ENCODE measurements at regions not wholly inside any gene's neighbourhood (a gene's known extent, or its start where the extent isn't known, plus 50 kb on each side); places are given as distances from the start of the nearest gene placed in this dataset.
A peak's percentile ranks its signal among the peaks of the same experiment; 100 is the strongest.

DNA sequence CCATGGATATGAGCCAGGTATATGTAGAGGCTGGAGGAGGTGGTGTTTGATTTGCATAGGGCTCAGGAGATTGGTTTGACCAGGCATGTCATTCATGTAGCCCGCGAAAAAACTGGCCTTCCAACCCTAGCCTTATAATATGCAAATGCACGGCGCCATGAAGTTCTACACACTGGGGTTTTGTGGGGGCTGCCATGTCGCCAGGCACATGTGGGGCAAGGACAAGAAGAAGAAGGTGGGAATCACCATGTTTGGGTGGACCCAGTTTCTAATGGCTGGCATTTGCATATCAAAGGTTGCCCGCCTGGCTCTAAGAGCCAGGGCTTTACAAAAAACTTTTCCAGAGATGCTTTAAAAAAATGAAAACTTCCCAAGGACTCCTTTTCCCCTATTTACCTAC, 1251.0 kb downstream of the PCDH18 start:
- Mint-ChIP-seq H3K9me3 (no peaks in the 10 kb centered on the region), H3K4me3 (no peak overlapping the region), H3K27ac (peak overlapping the region in 1 of 3 experiments; percentile 43), H3K36me3 (ENCODE audit: low read depth) (no peaks in the 10 kb centered on the region), H3K27me3 (ENCODE audit: low read depth) (no peaks in the 10 kb centered on the region), H3K4me1 (no peaks in the 10 kb centered on the region)
- TF ChIP-seq, protein P1, sequence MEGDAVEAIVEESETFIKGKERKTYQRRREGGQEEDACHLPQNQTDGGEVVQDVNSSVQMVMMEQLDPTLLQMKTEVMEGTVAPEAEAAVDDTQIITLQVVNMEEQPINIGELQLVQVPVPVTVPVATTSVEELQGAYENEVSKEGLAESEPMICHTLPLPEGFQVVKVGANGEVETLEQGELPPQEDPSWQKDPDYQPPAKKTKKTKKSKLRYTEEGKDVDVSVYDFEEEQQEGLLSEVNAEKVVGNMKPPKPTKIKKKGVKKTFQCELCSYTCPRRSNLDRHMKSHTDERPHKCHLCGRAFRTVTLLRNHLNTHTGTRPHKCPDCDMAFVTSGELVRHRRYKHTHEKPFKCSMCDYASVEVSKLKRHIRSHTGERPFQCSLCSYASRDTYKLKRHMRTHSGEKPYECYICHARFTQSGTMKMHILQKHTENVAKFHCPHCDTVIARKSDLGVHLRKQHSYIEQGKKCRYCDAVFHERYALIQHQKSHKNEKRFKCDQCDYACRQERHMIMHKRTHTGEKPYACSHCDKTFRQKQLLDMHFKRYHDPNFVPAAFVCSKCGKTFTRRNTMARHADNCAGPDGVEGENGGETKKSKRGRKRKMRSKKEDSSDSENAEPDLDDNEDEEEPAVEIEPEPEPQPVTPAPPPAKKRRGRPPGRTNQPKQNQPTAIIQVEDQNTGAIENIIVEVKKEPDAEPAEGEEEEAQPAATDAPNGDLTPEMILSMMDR (IDR thresholded peaks at IDR 0.05; ENCODE audit: unreplicated experiment in 3 of 3), result no peak

DNA sequence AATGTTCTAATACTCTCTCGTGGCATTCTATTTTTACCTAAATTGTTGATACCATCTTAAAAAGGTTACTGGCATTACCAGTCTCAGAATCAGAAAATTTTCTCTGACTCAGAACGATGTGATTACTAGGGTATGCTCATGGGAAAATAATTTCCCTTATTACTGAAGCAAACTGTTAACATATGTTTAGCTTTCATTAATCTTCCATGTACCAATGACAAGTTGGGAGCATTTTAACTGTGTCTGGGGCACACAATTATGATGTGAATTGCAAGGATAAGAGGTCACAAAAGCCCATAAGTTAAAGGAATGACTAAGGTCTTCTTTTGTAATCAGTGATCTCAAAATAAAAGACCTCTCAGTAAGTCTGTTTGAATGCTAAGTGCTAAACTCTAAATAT, 1254.6 kb downstream of the PCDH18 start:
- H3K27me3 Mint-ChIP-seq (ENCODE audit: low read depth), result no peaks in the 10 kb centered on the region
- H3K4me1 Mint-ChIP-seq, result no peaks in the 10 kb centered on the region
- H3K4me3 Mint-ChIP-seq, result no peak overlapping the region
- no peaks in the 10 kb centered on the region for H3K9me3 Mint-ChIP-seq
- H3K36me3 Mint-ChIP-seq (ENCODE audit: low read depth), result no peaks in the 10 kb centered on the region
- H3K27ac Mint-ChIP-seq, result peak overlapping the region in 1 of 3 experiments; percentile 4
- TF ChIP-seq, protein P1 (IDR thresholded peaks at IDR 0.05; ENCODE audit: unreplicated experiment in 3 of 3), result no peak

- no peaks in the 10 kb centered on the region for H3K4me1 Mint-ChIP-seq
- TF ChIP-seq, protein P1 (IDR thresholded peaks at IDR 0.05; ENCODE audit: unreplicated experiment in 3 of 3), result no peak
- no peaks in the 10 kb centered on the region for H3K9me3 Mint-ChIP-seq
- no peaks in the 10 kb centered on the region for H3K36me3 Mint-ChIP-seq (ENCODE audit: low read depth)
- H3K4me3 Mint-ChIP-seq, result no peak overlapping the region
- H3K27me3 Mint-ChIP-seq (ENCODE audit: low read depth), result no peaks in the 10 kb centered on the region
- no peak overlapping the region for H3K27ac Mint-ChIP-seq
Measured at GRCh38 chr4:136246876-136247275, 1285.4 kb downstream of the PCDH18 start.

DNA sequence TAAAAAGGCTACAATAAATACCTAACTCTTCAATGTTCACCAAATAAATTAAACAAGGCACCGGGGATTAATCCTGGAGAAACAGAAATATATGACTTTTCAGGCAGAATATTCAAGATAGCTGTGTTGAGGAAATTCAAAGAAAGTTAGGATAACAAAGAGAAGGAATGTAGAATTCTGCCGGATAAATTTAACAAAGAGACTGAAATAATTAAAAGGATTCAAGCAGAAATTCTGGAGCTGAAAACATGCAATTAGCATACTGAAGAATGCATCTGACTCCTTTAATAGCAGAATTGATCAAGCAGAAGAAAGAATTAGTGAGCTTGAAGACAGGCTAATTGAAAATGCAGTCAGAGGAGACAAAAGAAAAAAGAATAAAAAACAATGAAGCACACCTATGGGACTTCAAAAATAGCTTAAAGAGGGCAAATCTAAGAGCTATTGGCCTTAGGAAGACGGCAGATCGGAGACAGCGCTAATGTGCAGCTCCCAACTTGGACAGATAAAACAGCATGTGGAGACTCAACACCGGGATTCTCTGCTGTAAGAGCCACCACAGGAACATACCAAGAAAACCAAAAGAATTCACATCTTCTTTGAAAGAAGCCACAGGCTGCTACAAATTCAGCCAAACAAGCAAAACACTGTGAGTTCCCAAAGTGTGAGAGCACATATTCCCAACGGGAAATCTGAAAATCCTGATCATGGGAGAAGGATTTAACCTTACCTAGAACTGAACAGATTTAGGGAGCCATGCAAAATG, 1290.9 kb downstream of the PCDH18 start:
- no peaks in the 10 kb centered on the region for H3K27me3 Mint-ChIP-seq (ENCODE audit: low read depth)
- peaks cover 8% of the 10 kb centered on the region for H3K9me3 Mint-ChIP-seq
- no peak overlapping the region for H3K27ac Mint-ChIP-seq
- TF ChIP-seq, protein P1 (IDR thresholded peaks at IDR 0.05; ENCODE audit: unreplicated experiment in 3 of 3), result no peak
- H3K4me3 Mint-ChIP-seq, result no peak overlapping the region
- H3K4me1 Mint-ChIP-seq, result no peaks in the 10 kb centered on the region
- no peaks in the 10 kb centered on the region for H3K36me3 Mint-ChIP-seq (ENCODE audit: low read depth)

DNA sequence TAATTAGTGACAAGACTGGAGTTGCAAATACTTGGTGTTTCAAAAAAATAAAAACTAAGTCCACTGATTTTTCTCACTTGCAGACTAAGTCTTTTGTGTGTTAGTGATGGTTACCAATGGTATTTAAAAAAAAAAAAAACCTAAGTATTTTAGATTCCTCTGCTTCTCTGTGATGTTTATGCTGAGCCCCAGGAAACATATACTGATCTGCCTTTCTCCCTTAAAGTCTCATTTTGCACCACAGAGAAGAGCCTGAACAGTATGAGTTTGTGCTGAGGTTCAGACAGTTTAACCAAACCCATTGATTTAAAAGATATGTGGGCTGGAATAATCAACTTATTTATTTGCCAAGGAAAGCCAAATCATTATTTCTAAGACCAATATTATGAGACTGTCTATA, 1305.0 kb downstream of the PCDH18 start:
- Mint-ChIP-seq H3K9me3 (no peaks in the 10 kb centered on the region), H3K4me3 (no peak overlapping the region), H3K27ac (no peak overlapping the region)

More for the DNA sequence above, 1305.0 kb downstream of the PCDH18 start:
- H3K27me3 Mint-ChIP-seq (ENCODE audit: low read depth), result no peaks in the 10 kb centered on the region
- TF ChIP-seq, protein P1 (IDR thresholded peaks at IDR 0.05; ENCODE audit: unreplicated experiment in 3 of 3), result no peak
- H3K4me1 Mint-ChIP-seq, result no peaks in the 10 kb centered on the region
- no peaks in the 10 kb centered on the region for H3K36me3 Mint-ChIP-seq (ENCODE audit: low read depth)

Data from nephron (organoid).